Transverse colon (tissue), 4 donors: ENCODE measurements at regions not wholly inside any gene's neighbourhood (a gene's known extent, or its start where the extent isn't known, plus 50 kb on each side); places are given as distances from the start of the nearest gene placed in this dataset.

Source experiments
- CTCF ChIP-seq, 5 experiments: fragments of 200-600 bp in 3 of 5; fragments of 450-650 bp in 2 of 5; sonication (generic) in 3 of 5; IDR thresholded peaks; 1 replicate in 2 of 5; 2 replicates in 3 of 5; pipeline ENCODE4 v1.5.1; 2016 to 2017; ENCODE audit warnings: antibody characterized with exemption in 5 of 5, inconsistent platforms in 3 of 5, mild to moderate bottlenecking in 2 of 5, moderate library complexity in 1 of 5
- POLR2A ChIP-seq: fragments of 450-650 bp; IDR thresholded peaks from one replicate; pipeline ENCODE4 v1.6.1; 2016; ENCODE audit warnings: antibody characterized with exemption, mild to moderate bottlenecking, moderate library complexity
- POLR2AphosphoS5 ChIP-seq, 3 donors: sonication (generic); formaldehyde crosslinking; IDR thresholded peaks; one replicate each; pipeline ENCODE4 v1.6.1; 2016; ENCODE audit warnings: antibody characterized with exemption in 3 of 3

DNA sequence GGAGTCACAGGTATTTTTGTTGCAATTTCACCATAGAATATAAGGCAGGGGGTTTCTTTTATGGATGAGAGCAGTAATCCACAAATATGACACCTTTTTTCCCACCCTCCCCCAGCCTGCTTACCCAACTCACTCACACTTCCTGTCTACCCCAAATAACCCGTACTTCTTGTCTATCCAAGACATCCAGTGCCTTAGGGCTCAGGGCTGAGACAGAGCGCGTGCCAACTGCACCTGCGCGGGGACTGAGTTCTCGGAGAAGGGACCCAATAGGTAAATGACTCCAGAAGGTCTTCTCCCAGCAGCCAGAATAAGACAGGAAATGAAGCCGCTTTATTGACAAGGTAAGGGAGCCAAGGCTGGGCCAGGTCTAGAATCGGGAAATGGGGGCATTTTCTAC lies 369.1 kb downstream of the SIPA1L2 start:
- no peak for TF ChIP-seq POLR2A
- no peak for TF ChIP-seq CTCF (IDR thresholded peaks at IDR 0.05)
- TF ChIP-seq POLR2AphosphoS5 (IDR thresholded peaks at IDR 0.05) = no peak
